ENCODE measurements at regions not wholly inside any gene's neighbourhood (a gene's known extent, or its start where the extent isn't known, plus 50 kb on each side); places are given as distances from the start of the nearest gene placed in this dataset.

DNA sequence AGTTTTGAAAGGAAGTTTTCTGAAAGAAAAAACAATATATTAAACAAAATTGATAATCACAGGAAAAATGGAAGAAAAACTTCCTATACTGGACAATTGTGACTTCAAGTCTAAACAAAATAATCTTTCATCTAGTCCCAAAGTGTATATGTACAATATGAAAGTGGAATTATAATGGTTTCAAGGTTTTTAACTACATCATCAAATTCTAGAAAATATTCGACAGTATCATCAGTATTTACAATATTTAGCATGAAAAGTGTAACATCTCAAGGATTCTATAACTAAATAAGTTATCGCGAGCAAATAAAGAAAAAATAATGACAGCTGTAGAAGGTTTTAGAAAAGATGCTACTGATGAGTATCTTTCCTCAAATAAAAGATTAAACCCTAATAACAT, 310.9 kb upstream of the LRFN5 start:
- no peaks in the 10 kb centered on the region for H3K79me2 ChIP-seq (replicated peaks; ENCODE audit: insufficient read depth, low read length)
- H3K9me3 ChIP-seq (ENCODE audit: low read length), result no peaks in the 10 kb centered on the region
- no peak overlapping the region for H3K4me3 ChIP-seq (ENCODE audit: low read length)
- no peak overlapping the region for H3K4me2 ChIP-seq (ENCODE audit: low read length)
- no peak for TF ChIP-seq EZH2 (IDR thresholded peaks at IDR 0.05; ENCODE audit: borderline replicate concordance, insufficient read depth, low read length, poor library complexity, severe bottlenecking)
- no peak for TF ChIP-seq RAD21 (conservative IDR thresholded peaks at IDR 0.05)
- TF ChIP-seq SMC3 (conservative IDR thresholded peaks at IDR 0.05; ENCODE audit: poor library complexity), result no peak
- TF ChIP-seq, protein P1, sequence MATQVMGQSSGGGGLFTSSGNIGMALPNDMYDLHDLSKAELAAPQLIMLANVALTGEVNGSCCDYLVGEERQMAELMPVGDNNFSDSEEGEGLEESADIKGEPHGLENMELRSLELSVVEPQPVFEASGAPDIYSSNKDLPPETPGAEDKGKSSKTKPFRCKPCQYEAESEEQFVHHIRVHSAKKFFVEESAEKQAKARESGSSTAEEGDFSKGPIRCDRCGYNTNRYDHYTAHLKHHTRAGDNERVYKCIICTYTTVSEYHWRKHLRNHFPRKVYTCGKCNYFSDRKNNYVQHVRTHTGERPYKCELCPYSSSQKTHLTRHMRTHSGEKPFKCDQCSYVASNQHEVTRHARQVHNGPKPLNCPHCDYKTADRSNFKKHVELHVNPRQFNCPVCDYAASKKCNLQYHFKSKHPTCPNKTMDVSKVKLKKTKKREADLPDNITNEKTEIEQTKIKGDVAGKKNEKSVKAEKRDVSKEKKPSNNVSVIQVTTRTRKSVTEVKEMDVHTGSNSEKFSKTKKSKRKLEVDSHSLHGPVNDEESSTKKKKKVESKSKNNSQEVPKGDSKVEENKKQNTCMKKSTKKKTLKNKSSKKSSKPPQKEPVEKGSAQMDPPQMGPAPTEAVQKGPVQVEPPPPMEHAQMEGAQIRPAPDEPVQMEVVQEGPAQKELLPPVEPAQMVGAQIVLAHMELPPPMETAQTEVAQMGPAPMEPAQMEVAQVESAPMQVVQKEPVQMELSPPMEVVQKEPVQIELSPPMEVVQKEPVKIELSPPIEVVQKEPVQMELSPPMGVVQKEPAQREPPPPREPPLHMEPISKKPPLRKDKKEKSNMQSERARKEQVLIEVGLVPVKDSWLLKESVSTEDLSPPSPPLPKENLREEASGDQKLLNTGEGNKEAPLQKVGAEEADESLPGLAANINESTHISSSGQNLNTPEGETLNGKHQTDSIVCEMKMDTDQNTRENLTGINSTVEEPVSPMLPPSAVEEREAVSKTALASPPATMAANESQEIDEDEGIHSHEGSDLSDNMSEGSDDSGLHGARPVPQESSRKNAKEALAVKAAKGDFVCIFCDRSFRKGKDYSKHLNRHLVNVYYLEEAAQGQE (IDR thresholded peaks at IDR 0.05; ENCODE audit: borderline replicate concordance), result no peak
- TF ChIP-seq, protein P2, sequence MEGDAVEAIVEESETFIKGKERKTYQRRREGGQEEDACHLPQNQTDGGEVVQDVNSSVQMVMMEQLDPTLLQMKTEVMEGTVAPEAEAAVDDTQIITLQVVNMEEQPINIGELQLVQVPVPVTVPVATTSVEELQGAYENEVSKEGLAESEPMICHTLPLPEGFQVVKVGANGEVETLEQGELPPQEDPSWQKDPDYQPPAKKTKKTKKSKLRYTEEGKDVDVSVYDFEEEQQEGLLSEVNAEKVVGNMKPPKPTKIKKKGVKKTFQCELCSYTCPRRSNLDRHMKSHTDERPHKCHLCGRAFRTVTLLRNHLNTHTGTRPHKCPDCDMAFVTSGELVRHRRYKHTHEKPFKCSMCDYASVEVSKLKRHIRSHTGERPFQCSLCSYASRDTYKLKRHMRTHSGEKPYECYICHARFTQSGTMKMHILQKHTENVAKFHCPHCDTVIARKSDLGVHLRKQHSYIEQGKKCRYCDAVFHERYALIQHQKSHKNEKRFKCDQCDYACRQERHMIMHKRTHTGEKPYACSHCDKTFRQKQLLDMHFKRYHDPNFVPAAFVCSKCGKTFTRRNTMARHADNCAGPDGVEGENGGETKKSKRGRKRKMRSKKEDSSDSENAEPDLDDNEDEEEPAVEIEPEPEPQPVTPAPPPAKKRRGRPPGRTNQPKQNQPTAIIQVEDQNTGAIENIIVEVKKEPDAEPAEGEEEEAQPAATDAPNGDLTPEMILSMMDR (IDR thresholded peaks at IDR 0.05; ENCODE audit: poor library complexity, severe bottlenecking), result no peak
- TF ChIP-seq POLR2AphosphoS5 (IDR thresholded peaks at IDR 0.05), result no peak
- TF ChIP-seq TAF1 (IDR thresholded peaks at IDR 0.05; ENCODE audit: low read depth), result no peak
- TF ChIP-seq MXI1 (conservative IDR thresholded peaks at IDR 0.05; ENCODE audit: poor library complexity, severe bottlenecking), result no peak
- no peak for TF ChIP-seq EP300 (conservative IDR thresholded peaks at IDR 0.05; ENCODE audit: poor library complexity, severe bottlenecking)
- no peak overlapping the region for H3K9ac ChIP-seq (ENCODE audit: low read length)
- no peaks in the 10 kb centered on the region for H3F3A ChIP-seq (ENCODE audit: insufficient read depth, low read length, poor library complexity, severe bottlenecking)
- no peaks in the 10 kb centered on the region for H4K20me1 ChIP-seq (ENCODE audit: insufficient read depth)
- H3K9me2 ChIP-seq (ENCODE audit: insufficient read depth, low read length), result no peaks in the 10 kb centered on the region
- no peaks in the 10 kb centered on the region for H3K27me3 ChIP-seq (ENCODE audit: insufficient read depth, low read depth, low read length)
- H2AFZ ChIP-seq (ENCODE audit: low read depth, low read length), result no peak overlapping the region
- no peak overlapping the region for H3K27ac ChIP-seq (ENCODE audit: low read length)
- H3K36me3 ChIP-seq (ENCODE audit: insufficient read depth, low read length), result no peaks in the 10 kb centered on the region

DNA sequence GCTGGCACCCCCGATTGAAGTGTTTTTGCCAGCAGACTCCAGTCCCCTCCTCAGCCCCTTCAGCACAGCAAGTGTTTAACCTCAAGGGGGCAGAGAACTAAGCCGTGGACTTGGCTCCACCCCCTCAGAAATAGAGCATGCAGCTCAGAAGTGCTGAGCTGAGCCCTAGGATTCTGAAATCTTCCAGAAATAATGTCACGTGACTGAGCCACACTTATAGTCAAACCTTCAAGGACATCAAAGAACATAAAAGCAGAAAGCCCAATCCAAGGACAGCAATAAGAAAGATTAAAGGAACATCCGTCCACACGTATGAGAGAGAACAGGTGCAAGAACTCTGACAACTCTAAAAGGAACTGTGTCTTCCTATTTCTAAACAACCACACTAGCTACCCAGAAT, 317.7 kb upstream of the LRFN5 start:
- Histone ChIP-seq H4K20me1 (ENCODE audit: insufficient read depth) (no peaks in the 10 kb centered on the region), H3K36me3 (ENCODE audit: insufficient read depth, low read length) (no peaks in the 10 kb centered on the region), H3K4me2 (ENCODE audit: low read length) (no peak overlapping the region), H3K9me3 (ENCODE audit: low read length) (no peaks in the 10 kb centered on the region), H3K4me3 (ENCODE audit: low read length) (no peak overlapping the region), H3K9me2 (ENCODE audit: insufficient read depth, low read length) (no peaks in the 10 kb centered on the region), H3F3A (ENCODE audit: insufficient read depth, low read length, poor library complexity, severe bottlenecking) (no peaks in the 10 kb centered on the region), H2AFZ (ENCODE audit: low read depth, low read length) (no peak overlapping the region), H3K27me3 (ENCODE audit: insufficient read depth, low read depth, low read length) (no peaks in the 10 kb centered on the region), H3K27ac (ENCODE audit: low read length) (no peak overlapping the region), H3K79me2 (replicated peaks; ENCODE audit: insufficient read depth, low read length) (no peaks in the 10 kb centered on the region), H3K9ac (ENCODE audit: low read length) (no peak overlapping the region)
- no peak for TF ChIP-seq MXI1 (conservative IDR thresholded peaks at IDR 0.05; ENCODE audit: poor library complexity, severe bottlenecking)
- TF ChIP-seq EZH2 (IDR thresholded peaks at IDR 0.05; ENCODE audit: borderline replicate concordance, insufficient read depth, low read length, poor library complexity, severe bottlenecking), result no peak
- no peak for TF ChIP-seq RAD21 (conservative IDR thresholded peaks at IDR 0.05)
- TF ChIP-seq, protein P2 (IDR thresholded peaks at IDR 0.05; ENCODE audit: poor library complexity, severe bottlenecking), result no peak
- no peak for TF ChIP-seq POLR2AphosphoS5 (IDR thresholded peaks at IDR 0.05)
- TF ChIP-seq, protein P1 (IDR thresholded peaks at IDR 0.05; ENCODE audit: borderline replicate concordance), result no peak
- TF ChIP-seq EP300 (conservative IDR thresholded peaks at IDR 0.05; ENCODE audit: poor library complexity, severe bottlenecking), result no peak

Measured in neural cell (in vitro differentiated cells).